WTC11 (cell line): ENCODE measurements at regions not wholly inside any gene's neighbourhood (a gene's known extent, or its start where the extent isn't known, plus 50 kb on each side); places are given as distances from the start of the nearest gene placed in this dataset.

Source experiments
- ATAC-seq: fragments of 200-7000 bp; cut with Tn5 transposase; 2 replicates; pipeline ENCODE4 v1.10.0; 2021; ENCODE audit warnings: mild to moderate bottlenecking, moderate library complexity
- CTCF ChIA-PET: fragments of 300-600 bp; sonication (Branson Sonifier 250); formaldehyde crosslinking; loops from one replicate; lab custom pipeline; 2021; ENCODE audit warnings: antibody characterized with exemption; lab: Charles Lee
- POLR2A ChIA-PET: fragments of 350-600 bp; sonication (Branson Sonifier 250); formaldehyde crosslinking; loops from one replicate; lab custom pipeline; 2021; ENCODE audit warnings: antibody characterized with exemption; lab: Charles Lee
- DNase-seq: peaks from one replicate; pipeline ENCODE4 v3.0.0; 2021; ENCODE audit warnings: low spot score
- H3K27ac Mint-ChIP-seq: 2 replicates; pipeline ENCODE4 v1.8.0; 2021; ENCODE audit warnings: mixed read lengths
- H3K27me3 Mint-ChIP-seq: 2 replicates; pipeline ENCODE4 v1.8.0; 2021; ENCODE audit warnings: low read depth, mild to moderate bottlenecking, moderate library complexity, mixed read lengths
- H3K36me3 Mint-ChIP-seq: 2 replicates; pipeline ENCODE4 v1.8.0; 2021; ENCODE audit warnings: mixed read lengths
- H3K4me1 Mint-ChIP-seq: 2 replicates; pipeline ENCODE4 v1.8.0; 2022; ENCODE audit warnings: mixed read lengths
- H3K4me3 Mint-ChIP-seq: 2 replicates; pipeline ENCODE4 v1.8.0; 2021; ENCODE audit warnings: mild to moderate bottlenecking, moderate library complexity, mixed read lengths
- H3K9me3 Mint-ChIP-seq: 2 replicates; pipeline ENCODE4 v1.8.0; 2021; ENCODE audit warnings: mixed read lengths
- AR ChIP-seq: fragments of 250-450 bp; sonication (Bioruptor Pico); IDR thresholded peaks from 2 replicates; pipeline ENCODE4 v1.9.0; 2021; ENCODE audit warnings: mild to moderate bottlenecking
- ARID4B ChIP-seq: sonication (generic); formaldehyde crosslinking; IDR thresholded peaks from 2 replicates; pipeline ENCODE4 v1.8.0; 2023; ENCODE audit warnings: missing genetic modification reagents, mild to moderate bottlenecking, borderline replicate concordance
- ATF3 ChIP-seq: sonication (generic); formaldehyde crosslinking; conservative IDR thresholded peaks from 2 replicates; pipeline ENCODE4 v1.8.1; 2022; ENCODE audit warnings: mild to moderate bottlenecking, missing genetic modification reagents
- CBFB ChIP-seq: sonication (generic); formaldehyde crosslinking; IDR thresholded peaks from 2 replicates; pipeline ENCODE4 v1.8.1; 2022; ENCODE audit warnings: mild to moderate bottlenecking, low read depth, missing genetic modification reagents
- CDX4 ChIP-seq: fragments of 250-450 bp; sonication (Bioruptor Pico); IDR thresholded peaks from 2 replicates; pipeline ENCODE4 v1.9.0; 2021; ENCODE audit warnings: moderate library complexity, mild to moderate bottlenecking, inconsistent platforms, borderline replicate concordance
- CREM ChIP-seq: sonication (generic); formaldehyde crosslinking; IDR thresholded peaks from 2 replicates; pipeline ENCODE4 v1.8.1; 2022; ENCODE audit warnings: mild to moderate bottlenecking, missing genetic modification reagents, moderate library complexity
- E2F4 ChIP-seq: sonication (generic); formaldehyde crosslinking; IDR thresholded peaks from 2 replicates; pipeline ENCODE4 v1.8.1; 2022; ENCODE audit warnings: low read depth, mild to moderate bottlenecking, moderate library complexity, missing genetic modification reagents, borderline replicate concordance
- E2F5 ChIP-seq: sonication (generic); formaldehyde crosslinking; IDR thresholded peaks from 2 replicates; pipeline ENCODE4 v1.8.1; 2022; ENCODE audit warnings: mild to moderate bottlenecking, moderate library complexity, missing genetic modification reagents
- FOXJ3 ChIP-seq: sonication (generic); formaldehyde crosslinking; IDR thresholded peaks from 2 replicates; pipeline ENCODE4 v1.9.0; 2021; ENCODE audit warnings: missing genetic modification reagents, mild to moderate bottlenecking, borderline replicate concordance
- MAX ChIP-seq: sonication (generic); formaldehyde crosslinking; IDR thresholded peaks from 2 replicates; pipeline ENCODE4 v1.8.0; 2022; ENCODE audit warnings: mild to moderate bottlenecking, missing genetic modification reagents
- MLX ChIP-seq: sonication (generic); formaldehyde crosslinking; IDR thresholded peaks from 2 replicates; pipeline ENCODE4 v1.8.1; 2023; ENCODE audit warnings: mild to moderate bottlenecking, missing genetic modification reagents, moderate library complexity
- MYBL2 ChIP-seq: sonication (generic); formaldehyde crosslinking; IDR thresholded peaks from 2 replicates; pipeline ENCODE4 v1.8.1; 2023; ENCODE audit warnings: mild to moderate bottlenecking, moderate library complexity, missing genetic modification reagents
- OVOL2 ChIP-seq: fragments of 250-450 bp; sonication (Bioruptor Pico); IDR thresholded peaks from 2 replicates; pipeline ENCODE4 v1.9.0; 2021; ENCODE audit warnings: mild to moderate bottlenecking, borderline replicate concordance
- USF2 ChIP-seq: sonication (generic); formaldehyde crosslinking; IDR thresholded peaks from 2 replicates; pipeline ENCODE4 v1.8.1; 2023; ENCODE audit warnings: mild to moderate bottlenecking, missing genetic modification reagents, moderate library complexity
- ZNF263 ChIP-seq: sonication (generic); formaldehyde crosslinking; IDR thresholded peaks from 2 replicates; pipeline ENCODE4 v1.8.1; 2022; ENCODE audit warnings: low read depth, mild to moderate bottlenecking, moderate library complexity, missing genetic modification reagents
- ZNF281 ChIP-seq: sonication (generic); formaldehyde crosslinking; IDR thresholded peaks from 2 replicates; pipeline ENCODE4 v1.8.0; 2023; ENCODE audit warnings: mild to moderate bottlenecking, missing genetic modification reagents
- ZNF396 ChIP-seq: fragments of 250-450 bp; sonication (Bioruptor Pico); IDR thresholded peaks from 2 replicates; pipeline ENCODE4 v1.8.0; 2021; ENCODE audit warnings: mild to moderate bottlenecking, moderate library complexity, borderline replicate concordance

GRCh38 chr10:43958964-43959363 is 310.3 kb upstream of the ZNF32 start (continued):
- TF ChIP-seq E2F4 (CRISPR knock-in tag), result no peak
- TF ChIP-seq E2F5, result no peak

- no peak for TF ChIP-seq AR (CRISPR knock-in tag)
- no peak for TF ChIP-seq FOXJ3 (CRISPR knock-in tag)
- no peak for TF ChIP-seq ZNF281 (CRISPR knock-in tag)
- TF ChIP-seq CBFB (CRISPR knock-in tag), result no peak
- no peak for TF ChIP-seq ZNF263 (CRISPR knock-in tag)
- TF ChIP-seq MYBL2 (CRISPR knock-in tag), result no peak
- TF ChIP-seq CREM (CRISPR knock-in tag), result no peak
- no peak for TF ChIP-seq MLX (CRISPR knock-in tag)
- no peak for TF ChIP-seq CDX4
- TF ChIP-seq ZNF396, result no peak
- no peak for TF ChIP-seq OVOL2 (CRISPR knock-in tag)
- no peak for TF ChIP-seq USF2
- TF ChIP-seq MAX (CRISPR knock-in tag), result no peak
- no peak for TF ChIP-seq ATF3 (CRISPR knock-in tag)
- no peak for TF ChIP-seq ARID4B (CRISPR knock-in tag)
- ATAC-seq (no peak), DNase-seq (no peak)
- Mint-ChIP-seq H3K4me3 (no peak overlapping the region), H3K27ac (no peak overlapping the region), H3K36me3 (peaks cover 3% of the 10 kb centered on the region; the same call in 1 of the 2 replicates), H3K4me1 (peaks cover 20% of the 10 kb centered on the region), H3K27me3 (peaks cover 4% of the 10 kb centered on the region), H3K9me3 (peaks cover 13% of the 10 kb centered on the region)
- CTCF ChIA-PET, result no interaction called here
- POLR2A ChIA-PET, result no interaction called here
Observed at GRCh38 chr10:43958071-43958432, 309.4 kb upstream of the ZNF32 start.
